Natural killer cell (primary cell): ENCODE measurements at regions not wholly inside any gene's neighbourhood (a gene's known extent, or its start where the extent isn't known, plus 50 kb on each side); places are given as distances from the start of the nearest gene placed in this dataset.

Experiments
- ATAC-seq, 3 donors: fragments of 150-1000 bp in 2 of 3; fragments of 200-7000 bp in 1 of 3; cut with Tn5 transposase; 1 replicate in 1 of 3; 2 replicates in 2 of 3; pipeline ENCODE4 v1.10.0; 2021; ENCODE audit warnings: mild to moderate bottlenecking in 2 of 3, moderate library complexity in 2 of 3
- DNase-seq, 2 donors: peaks; one replicate each; pipeline versions ENCODE4 v3.0.0 to v3.0.0-alpha.2; 2013 to 2021; ENCODE audit warnings: mixed read lengths in 1 of 2
- H3K27ac ChIP-seq: one replicate; pipeline ENCODE4 v1.5.1; 2013; ENCODE audit warnings: mild to moderate bottlenecking, low read length
- H3K27me3 ChIP-seq: one replicate; pipeline ENCODE4 v1.6.1; 2013; ENCODE audit warnings: low read length; ENCODE audit not compliant: control insufficient read depth, insufficient read depth
- H3K36me3 ChIP-seq: one replicate; pipeline ENCODE4 v1.6.1; 2013; ENCODE audit warnings: low read length; ENCODE audit not compliant: control insufficient read depth, insufficient read depth
- H3K4me1 ChIP-seq: one replicate; pipeline ENCODE4 v1.6.1; 2013; ENCODE audit warnings: low read length; ENCODE audit not compliant: control insufficient read depth, insufficient read depth
- H3K4me3 ChIP-seq: one replicate; pipeline ENCODE4 v1.5.1; 2013; ENCODE audit warnings: low read length
- H3K9me3 ChIP-seq: one replicate; pipeline ENCODE4 v1.6.1; 2013; ENCODE audit warnings: low read length; ENCODE audit not compliant: control insufficient read depth, insufficient read depth
- H3K27ac Mint-ChIP-seq, 2 donors: one replicate each; pipeline ENCODE4 v1.8.0; 2022; ENCODE audit warnings: mild to moderate bottlenecking in 2 of 2, mixed read lengths in 2 of 2, moderate library complexity in 1 of 2
- H3K27me3 Mint-ChIP-seq, 2 donors: one replicate each; pipeline ENCODE4 v1.8.0; 2022; ENCODE audit warnings: low read depth in 2 of 2, mixed read lengths in 2 of 2
- H3K36me3 Mint-ChIP-seq: one replicate; pipeline ENCODE4 v1.8.0; 2022; ENCODE audit warnings: mixed read lengths
- H3K4me1 Mint-ChIP-seq, 2 donors: one replicate each; pipeline ENCODE4 v1.8.0; 2022; ENCODE audit warnings: mixed read lengths in 2 of 2
- H3K4me3 Mint-ChIP-seq: one replicate; pipeline ENCODE4 v1.8.0; 2022; ENCODE audit warnings: mild to moderate bottlenecking, moderate library complexity, mixed read lengths
- H3K9me3 Mint-ChIP-seq, 2 donors: one replicate each; pipeline ENCODE4 v1.8.0; 2022; ENCODE audit warnings: mixed read lengths in 2 of 2
- CTCF ChIP-seq: fragments of 200-600 bp; IDR thresholded peaks from one replicate; pipeline ENCODE4 v1.8.0; 2022; ENCODE audit warnings: antibody characterized with exemption
- WGBS: methylation state at CpG from one replicate; pipeline ENCODE4 v1.1.7; 2013; ENCODE audit warnings: missing lambda C conversion rate; ENCODE audit not compliant: insufficient coverage; 5-methylcytosine and 5-hydroxymethylcytosine counted together
- intact Hi-C: fragments of 100-400 bp; cut with micrococcal nuclease; formaldehyde crosslinking; loops from one replicate; pipeline ENCODE4 v1.14.2; 2022

GRCh38 chr20:12640251-12640650 lies 368.5 kb upstream of the SPTLC3 start:
- no peak overlapping the region for H3K4me3 ChIP-seq
- DNase-seq (no peak), ATAC-seq (no peak)
- H3K4me3 Mint-ChIP-seq = no peak overlapping the region
- no peaks in the 10 kb centered on the region for H3K4me1 ChIP-seq
- peaks cover 5 to 7% of the 10 kb centered on the region in 2 donors for H3K9me3 Mint-ChIP-seq
- H3K27me3 ChIP-seq = no peaks in the 10 kb centered on the region
- H3K27ac Mint-ChIP-seq = no peak overlapping the region
- WGBS = 67% methylated on average over 2 of the region's 4 CpGs
- no peaks in the 10 kb centered on the region for H3K4me1 Mint-ChIP-seq
- H3K36me3 Mint-ChIP-seq = no peaks in the 10 kb centered on the region
- no peaks in the 10 kb centered on the region for H3K36me3 ChIP-seq
- no peak overlapping the region for H3K27ac ChIP-seq
- intact Hi-C loops = no loop called here
- H3K27me3 Mint-ChIP-seq = no peaks in the 10 kb centered on the region
- no peaks in the 10 kb centered on the region for H3K9me3 ChIP-seq
- TF ChIP-seq CTCF = no peak

- H3K4me3 Mint-ChIP-seq = no peak overlapping the region
- no peak for TF ChIP-seq CTCF
- H3K27ac Mint-ChIP-seq = no peak overlapping the region
- H3K9me3 Mint-ChIP-seq = peaks cover 5 to 7% of the 10 kb centered on the region in 2 donors
- H3K4me1 ChIP-seq = no peaks in the 10 kb centered on the region
- no peaks in the 10 kb centered on the region for H3K27me3 ChIP-seq
- no peaks in the 10 kb centered on the region for H3K27me3 Mint-ChIP-seq
- no peaks in the 10 kb centered on the region for H3K4me1 Mint-ChIP-seq
- H3K36me3 Mint-ChIP-seq = no peaks in the 10 kb centered on the region
- no peak for ATAC-seq
- 83% methylated on average over 4 of the region's 4 CpGs for WGBS
- H3K4me3 ChIP-seq = no peak overlapping the region
- H3K27ac ChIP-seq = no peak overlapping the region
- H3K9me3 ChIP-seq = no peaks in the 10 kb centered on the region
- DNase-seq = no peak
- intact Hi-C loops = no loop called here
- no peaks in the 10 kb centered on the region for H3K36me3 ChIP-seq
These were observed 367.2 kb upstream of the SPTLC3 start for GRCh38 chr20:12641619-12642018.

GRCh38 chr20:12644461-12644860 lies 364.3 kb upstream of the SPTLC3 start:
- Mint-ChIP-seq H3K4me3 (no peak overlapping the region), H3K4me1 (no peaks in the 10 kb centered on the region), H3K9me3 (peaks cover 4 to 6% of the 10 kb centered on the region in 2 donors), H3K27ac (no peak overlapping the region), H3K27me3 (no peaks in the 10 kb centered on the region), H3K36me3 (no peaks in the 10 kb centered on the region)
- Histone ChIP-seq H3K27me3 (no peaks in the 10 kb centered on the region), H3K9me3 (no peaks in the 10 kb centered on the region), H3K36me3 (no peaks in the 10 kb centered on the region), H3K27ac (no peak overlapping the region), H3K4me1 (no peaks in the 10 kb centered on the region), H3K4me3 (no peak overlapping the region)
- 95% methylated on average over 2 of the region's 2 CpGs for WGBS
- no peak for DNase-seq
- ATAC-seq = no peak
- TF ChIP-seq CTCF = no peak
- intact Hi-C loops = no loop called here

GRCh38 chr20:12649234-12649633 lies 359.5 kb upstream of the SPTLC3 start:
- Histone ChIP-seq H3K9me3 (no peaks in the 10 kb centered on the region), H3K4me1 (no peaks in the 10 kb centered on the region), H3K27ac (no peak overlapping the region), H3K4me3 (no peak overlapping the region), H3K27me3 (no peaks in the 10 kb centered on the region), H3K36me3 (no peaks in the 10 kb centered on the region)
- DNase-seq = no peak
- Mint-ChIP-seq H3K4me1 (no peaks in the 10 kb centered on the region), H3K9me3 (peaks cover 4 to 12% of the 10 kb centered on the region in 2 donors), H3K27me3 (no peaks in the 10 kb centered on the region), H3K4me3 (no peak overlapping the region), H3K36me3 (no peaks in the 10 kb centered on the region), H3K27ac (no peak overlapping the region)
- ATAC-seq = no peak
- 75% methylated on average over 2 of the region's 2 CpGs for WGBS
- intact Hi-C loops = no loop called here
- no peak for TF ChIP-seq CTCF
